Loucy (cell line): ENCODE measurements at regions not wholly inside any gene's neighbourhood (a gene's known extent, or its start where the extent isn't known, plus 50 kb on each side); places are given as distances from the start of the nearest gene placed in this dataset.

ENCODE experiments used
- EZH2phosphoT487 ChIP-seq: fragments of 200-600 bp; IDR thresholded peaks from 2 replicates; pipeline ENCODE4 v1.6.1; 2018; ENCODE audit warnings: antibody characterized with exemption, mild to moderate bottlenecking, moderate library complexity, borderline replicate concordance
- TF ChIP-seq, protein P1 (sequence below): fragments of 200-600 bp; sonication (generic); conservative IDR thresholded peaks from 2 replicates; pipeline ENCODE4 v1.5.1; 2014; ENCODE audit warnings: mild to moderate bottlenecking, antibody characterized with exemption, low read length

DNA sequence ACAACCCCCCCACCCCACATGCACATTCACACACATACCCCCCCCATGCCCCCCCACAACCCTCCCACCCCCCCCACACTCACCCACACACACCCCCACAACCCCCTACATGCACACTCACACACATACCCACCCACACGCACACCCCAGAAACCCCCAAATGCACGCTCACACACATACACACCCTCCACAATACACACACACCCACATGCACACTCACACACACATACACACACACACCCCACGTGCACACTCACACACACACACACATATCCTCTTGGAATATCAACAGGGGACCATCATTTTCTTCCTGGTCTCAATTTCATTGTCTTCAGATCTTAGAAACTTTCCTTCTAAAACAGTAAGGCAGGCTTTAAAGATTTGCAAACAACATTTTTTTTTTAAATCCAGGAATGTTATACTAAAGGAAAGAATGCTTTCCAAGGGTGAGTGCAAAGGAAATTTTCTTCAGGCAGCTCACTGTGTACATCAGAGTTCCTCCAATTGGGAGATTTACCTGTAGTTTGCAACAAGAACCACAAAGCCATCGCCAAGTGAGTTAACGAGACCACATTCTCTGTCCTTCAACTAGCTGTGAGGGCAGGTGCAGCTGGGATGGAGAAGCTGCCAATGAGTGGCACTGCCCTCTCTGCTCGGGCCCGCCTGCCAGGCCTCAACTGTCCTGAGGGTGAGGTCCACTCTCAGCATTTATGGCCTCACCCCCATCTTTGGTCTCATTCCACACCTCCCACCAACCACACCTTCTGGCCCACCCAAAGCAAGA, 53.0 kb downstream of the MRPL57 start:
- TF ChIP-seq, protein P1, sequence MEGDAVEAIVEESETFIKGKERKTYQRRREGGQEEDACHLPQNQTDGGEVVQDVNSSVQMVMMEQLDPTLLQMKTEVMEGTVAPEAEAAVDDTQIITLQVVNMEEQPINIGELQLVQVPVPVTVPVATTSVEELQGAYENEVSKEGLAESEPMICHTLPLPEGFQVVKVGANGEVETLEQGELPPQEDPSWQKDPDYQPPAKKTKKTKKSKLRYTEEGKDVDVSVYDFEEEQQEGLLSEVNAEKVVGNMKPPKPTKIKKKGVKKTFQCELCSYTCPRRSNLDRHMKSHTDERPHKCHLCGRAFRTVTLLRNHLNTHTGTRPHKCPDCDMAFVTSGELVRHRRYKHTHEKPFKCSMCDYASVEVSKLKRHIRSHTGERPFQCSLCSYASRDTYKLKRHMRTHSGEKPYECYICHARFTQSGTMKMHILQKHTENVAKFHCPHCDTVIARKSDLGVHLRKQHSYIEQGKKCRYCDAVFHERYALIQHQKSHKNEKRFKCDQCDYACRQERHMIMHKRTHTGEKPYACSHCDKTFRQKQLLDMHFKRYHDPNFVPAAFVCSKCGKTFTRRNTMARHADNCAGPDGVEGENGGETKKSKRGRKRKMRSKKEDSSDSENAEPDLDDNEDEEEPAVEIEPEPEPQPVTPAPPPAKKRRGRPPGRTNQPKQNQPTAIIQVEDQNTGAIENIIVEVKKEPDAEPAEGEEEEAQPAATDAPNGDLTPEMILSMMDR: no peak
- no peak for TF ChIP-seq EZH2phosphoT487
